Activated CD4-positive, alpha-beta T cell treated with anti-CD3 and anti-CD28 coated beads for 48 hours (primary cell): ENCODE measurements at regions not wholly inside any gene's neighbourhood (a gene's known extent, or its start where the extent isn't known, plus 50 kb on each side); places are given as distances from the start of the nearest gene placed in this dataset.
"Not testable (repeated sequence)": the region's sequence is repeated elsewhere in the genome, so short reads cannot be mapped to it uniquely, and the experiment has no call there.

Experiments
- DNase-seq: peaks from one replicate; pipeline ENCODE4 v3.0.0-alpha.2; 2020

GRCh38 chr1:70490153-70490552 is 79.1 kb downstream of the CTH start:
- DNase-seq, result no peak

- DNase-seq, result no peak
Measured at GRCh38 chr1:70495370-70495769, 84.3 kb downstream of the CTH start.

DNA sequence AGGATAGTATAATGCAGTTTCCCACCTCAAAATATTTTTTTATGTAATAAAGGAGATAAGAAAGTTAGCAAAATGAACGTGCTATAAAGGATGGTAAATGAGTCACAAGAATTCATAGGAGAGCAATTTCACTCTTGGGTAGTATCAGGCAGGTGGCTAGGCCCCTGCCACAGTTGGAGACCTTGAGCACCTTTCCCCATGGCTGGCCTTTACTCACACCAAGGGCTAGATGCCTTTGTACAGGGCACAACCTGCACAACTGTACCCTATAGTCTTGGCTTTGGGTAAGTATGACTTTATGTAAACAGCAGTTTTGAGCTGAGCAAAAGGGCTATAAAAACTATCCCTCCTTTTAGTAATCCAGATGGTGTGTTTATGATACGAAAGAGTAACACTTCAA is 85.1 kb downstream of the CTH start:
- no peak for DNase-seq

DNA sequence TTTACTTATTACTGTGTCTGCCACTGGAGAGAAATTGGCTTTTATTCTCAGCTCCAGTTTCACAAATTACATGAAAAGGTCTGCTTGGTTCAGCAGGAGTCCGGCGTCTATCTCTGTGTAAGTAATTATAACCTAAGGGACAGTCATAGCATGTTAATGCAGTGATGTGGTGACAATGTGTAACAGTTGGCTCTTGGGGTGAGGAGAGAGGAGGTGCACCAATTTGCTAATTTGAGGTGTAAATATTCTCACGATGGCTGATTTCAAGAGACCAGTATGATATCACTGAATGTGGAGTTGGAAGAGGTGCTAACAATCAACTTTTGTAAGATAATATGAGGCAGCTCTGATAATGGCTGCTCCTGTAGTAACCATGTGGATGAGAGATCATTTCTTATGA is 86.1 kb downstream of the CTH start:
- no peak for DNase-seq

DNA sequence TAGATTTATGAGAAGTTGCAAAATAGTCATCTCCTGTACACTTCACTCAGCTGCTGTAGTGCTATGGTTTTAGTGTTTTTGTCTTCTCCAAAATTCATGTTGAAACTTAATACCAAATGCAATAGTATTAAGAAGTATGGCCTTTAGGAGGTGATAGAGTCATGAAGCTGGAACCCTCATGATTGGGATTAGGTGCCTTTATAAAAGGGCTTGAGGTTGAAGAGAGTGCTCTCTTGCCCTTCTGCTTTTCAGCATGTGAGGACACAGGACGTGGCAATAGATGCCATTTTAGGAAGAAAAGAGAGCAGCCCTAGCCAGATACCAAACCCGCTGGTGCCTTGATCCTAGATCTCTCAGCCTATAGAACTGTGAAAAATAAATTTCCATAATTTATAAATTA is 87.6 kb downstream of the CTH start:
- DNase-seq, result no peak

DNA sequence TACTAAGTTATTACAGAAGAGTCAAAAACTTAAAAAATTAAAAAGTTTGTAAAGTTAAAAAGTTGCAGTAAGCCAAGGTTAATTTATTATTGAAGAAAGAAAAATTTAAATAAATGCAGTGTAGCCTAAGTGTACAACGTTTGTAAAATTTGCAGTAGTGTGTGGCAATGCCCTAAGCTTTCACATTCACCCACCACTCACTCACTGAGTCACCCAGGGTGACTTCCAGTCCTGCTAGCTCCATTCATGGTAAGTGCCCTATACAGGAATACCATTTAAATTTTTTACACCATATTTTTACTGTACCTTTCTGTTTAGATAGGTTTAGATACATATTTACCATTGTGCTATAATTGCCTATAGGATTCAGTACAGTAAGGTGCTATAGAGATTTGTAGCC is 88.6 kb downstream of the CTH start:
- no peak for DNase-seq

DNA sequence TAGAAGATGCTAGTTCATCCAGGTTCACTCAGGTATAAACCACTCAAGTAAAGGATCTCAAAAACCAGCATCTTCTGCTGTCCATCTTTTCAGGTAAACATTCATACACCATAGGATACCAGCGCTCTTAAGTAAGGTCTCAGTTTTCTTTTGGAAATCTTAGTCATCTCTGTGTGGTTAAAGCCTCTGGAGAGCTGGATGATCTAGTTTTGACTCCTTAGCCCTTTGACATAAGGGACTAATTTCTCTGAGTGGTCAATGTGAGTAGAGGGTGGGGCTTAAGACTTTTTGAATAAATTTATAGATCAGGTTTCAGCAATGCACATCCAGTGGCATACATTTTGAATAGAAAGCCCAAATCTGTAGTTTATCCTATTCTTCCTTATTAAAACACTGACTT is 92.3 kb downstream of the CTH start:
- no peak for DNase-seq

DNA sequence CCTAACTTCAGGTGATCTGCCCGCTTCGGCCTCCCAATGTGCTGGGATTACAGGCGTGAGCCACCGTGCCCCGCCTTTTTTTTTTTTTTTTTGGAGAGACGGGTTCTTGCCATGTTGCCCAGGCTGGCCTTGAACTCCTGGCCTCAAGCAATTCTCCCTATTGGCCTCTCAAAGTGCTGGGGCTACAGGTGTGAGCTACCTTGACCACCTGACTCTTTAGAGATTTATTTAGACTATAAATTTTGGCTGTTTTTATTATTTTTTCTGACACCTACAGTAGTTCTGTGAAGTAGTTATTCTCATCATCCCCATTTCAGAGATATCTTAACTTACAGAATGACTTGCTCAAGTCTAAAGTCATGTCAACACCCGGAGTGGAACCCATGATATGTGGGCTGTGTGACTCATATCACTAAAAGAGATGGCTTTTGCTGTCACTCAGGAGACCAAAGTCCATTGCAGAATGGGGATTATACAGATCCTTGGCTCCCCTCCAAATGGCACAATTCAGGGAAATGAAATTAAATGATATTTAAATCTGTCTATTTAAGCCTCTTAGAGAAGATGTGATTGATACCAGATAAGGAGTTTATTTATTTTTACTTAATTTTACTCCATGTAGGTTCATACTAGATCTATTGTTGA is 93.2 kb downstream of the CTH start:
- peak; percentile 30 for DNase-seq

DNA sequence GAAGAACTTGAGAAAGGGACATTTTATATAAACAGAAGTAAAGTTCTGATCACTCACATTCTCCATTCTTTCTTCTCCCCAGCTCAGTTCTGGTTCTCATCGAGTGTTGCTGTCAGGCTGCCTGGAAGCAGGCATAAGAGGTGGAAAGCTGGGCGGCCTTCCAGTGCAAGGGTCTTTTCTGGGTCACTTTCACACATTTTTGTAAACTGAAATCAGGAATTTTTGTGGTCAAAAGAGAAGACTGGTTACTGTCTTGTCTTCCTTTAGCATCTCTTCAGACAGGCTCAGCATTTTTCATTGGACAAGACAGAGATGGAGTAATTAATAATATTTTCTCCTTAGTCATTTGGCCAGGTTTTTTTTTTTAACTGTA is 93.7 kb downstream of the CTH start:
- no peak for DNase-seq

DNA sequence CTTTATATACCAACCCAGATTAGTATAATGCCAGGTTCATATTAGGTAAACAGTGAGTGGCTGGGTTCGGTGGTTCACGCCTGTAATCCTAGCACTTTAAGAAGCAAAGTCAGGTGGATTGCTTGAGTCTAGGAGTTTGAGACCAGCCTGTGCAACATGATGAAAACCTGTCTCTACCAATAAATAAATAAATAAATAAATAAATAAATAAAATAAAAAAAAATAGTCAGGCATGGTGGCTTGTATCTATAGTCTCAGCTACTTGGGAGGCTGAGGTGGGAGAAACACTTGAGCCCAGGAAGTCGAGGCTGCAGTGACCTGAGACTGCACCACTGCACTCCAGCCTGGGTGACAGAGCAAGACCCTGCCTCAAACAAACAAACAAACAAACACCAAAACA is 96.9 kb downstream of the CTH start:
- DNase-seq, result not testable (repeated sequence)

- DNase-seq, result no peak
Measured at GRCh38 chr1:70509996-70510876, 99.2 kb downstream of the CTH start.

- no peak for DNase-seq
Measured at GRCh38 chr1:70517444-70517843, 106.4 kb downstream of the CTH start.

GRCh38 chr1:70518106-70518505 is 107.0 kb downstream of the CTH start:
- no peak for DNase-seq

- DNase-seq, result no peak
Measured at GRCh38 chr1:70528590-70529333, 117.7 kb downstream of the CTH start.

DNA sequence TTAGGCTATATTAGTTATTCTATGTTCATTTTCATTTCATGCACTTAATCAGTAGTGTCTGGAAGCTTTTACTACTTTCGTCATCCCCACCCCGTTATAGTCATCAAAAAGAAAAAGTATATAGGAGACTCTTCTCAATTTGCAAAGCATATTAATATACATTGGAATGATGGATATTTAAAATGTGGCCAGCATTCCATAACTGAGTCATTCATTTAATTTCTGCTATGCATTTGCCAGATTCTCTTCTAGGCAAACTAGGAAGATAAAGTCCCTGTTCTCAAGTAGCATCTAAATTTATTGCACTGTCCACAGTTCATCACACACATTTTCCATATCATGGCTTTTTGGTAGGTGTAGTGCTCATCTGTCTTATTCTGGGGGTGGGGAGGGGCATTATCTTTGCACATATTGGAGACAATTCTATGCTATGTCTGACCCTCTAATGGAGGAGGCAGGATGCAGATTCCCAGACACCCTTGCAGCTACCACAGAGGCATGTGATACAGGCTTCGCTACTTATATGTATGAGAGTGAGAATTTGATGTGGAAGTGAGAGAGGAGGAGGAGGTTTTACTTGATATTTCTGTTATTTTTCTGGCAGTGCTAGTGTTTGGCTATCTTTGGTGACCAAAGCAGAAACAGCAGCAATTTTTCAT is 125.8 kb downstream of the CTH start:
- no peak for DNase-seq

DNA sequence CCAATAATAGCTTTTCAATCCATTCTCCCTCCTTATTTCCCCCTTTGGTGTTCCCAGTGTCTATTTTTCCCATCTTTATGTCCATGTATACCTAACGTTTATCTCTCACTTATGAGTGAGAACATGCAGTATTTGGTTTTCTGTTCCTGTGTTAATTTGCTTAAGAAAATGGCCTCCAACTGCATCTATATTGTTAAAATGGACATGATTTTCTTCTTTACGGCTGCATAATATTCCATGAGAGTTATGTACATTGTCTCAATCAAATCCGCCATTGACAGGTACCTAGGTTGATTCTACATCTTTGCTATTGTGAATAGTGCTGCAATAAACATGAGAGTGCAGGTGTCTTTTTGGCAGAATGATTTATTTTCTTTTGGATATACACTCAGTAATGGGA is 126.7 kb downstream of the CTH start:
- DNase-seq, result no peak

DNA sequence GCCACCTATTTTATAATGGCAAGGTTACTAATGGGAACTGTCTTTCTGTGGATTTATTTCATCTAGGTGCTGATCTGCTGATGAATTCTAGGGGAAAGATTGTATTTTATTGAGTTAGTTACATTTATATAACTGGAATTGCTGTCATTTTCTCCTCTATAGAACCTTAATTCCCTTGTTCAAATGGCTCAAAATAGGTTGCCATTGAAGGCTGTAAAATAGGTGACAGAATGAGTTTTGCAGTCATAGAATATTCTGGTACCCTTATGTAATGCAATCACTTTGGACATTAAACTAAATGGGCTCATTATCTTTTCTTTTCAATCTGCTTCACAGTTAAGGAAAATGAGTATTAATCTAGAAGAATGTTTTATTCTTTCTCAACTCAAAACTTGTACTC is 131.0 kb downstream of the CTH start:
- DNase-seq, result no peak

DNA sequence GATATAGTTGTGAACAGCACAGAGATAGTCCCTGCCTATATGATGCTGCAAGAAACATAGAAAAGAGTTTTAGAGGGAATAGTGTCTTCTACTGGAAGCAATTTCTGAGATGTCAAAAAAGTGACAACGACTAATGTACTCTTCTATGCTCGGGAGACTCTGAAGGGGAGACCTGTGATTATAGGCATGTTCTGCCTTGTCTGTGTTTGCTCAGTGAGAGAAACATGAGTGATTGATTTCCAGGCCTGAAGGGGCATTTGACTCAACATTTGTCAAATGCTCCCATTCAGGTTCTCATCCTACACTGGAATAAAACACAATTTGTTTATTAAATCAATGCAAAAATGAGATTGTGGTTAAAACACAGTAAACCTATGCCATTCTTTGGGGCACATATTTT is 131.8 kb downstream of the CTH start:
- DNase-seq, result no peak

DNA sequence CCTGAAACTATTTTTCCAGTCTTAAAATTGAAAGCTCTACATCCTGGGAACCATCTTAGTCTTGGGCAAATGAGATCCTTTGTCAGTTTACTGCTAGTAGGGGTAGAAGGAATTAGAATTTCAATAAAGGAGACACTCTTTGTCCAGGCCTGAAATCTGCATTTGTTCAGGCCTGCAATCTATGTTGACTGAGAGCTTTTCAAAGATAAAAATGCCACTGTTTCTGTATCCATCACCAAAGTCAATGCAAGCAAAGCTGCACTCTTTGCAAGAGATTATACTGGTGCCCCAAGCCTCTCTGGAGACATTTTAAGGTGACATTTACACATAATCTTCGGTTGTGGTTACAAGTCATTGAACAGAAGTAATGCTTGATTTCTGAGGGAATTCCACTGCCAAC is 135.7 kb downstream of the CTH start:
- no peak for DNase-seq

GRCh38 chr1:70552662-70553566 is 141.8 kb downstream of the CTH start:
- no peak for DNase-seq

DNA sequence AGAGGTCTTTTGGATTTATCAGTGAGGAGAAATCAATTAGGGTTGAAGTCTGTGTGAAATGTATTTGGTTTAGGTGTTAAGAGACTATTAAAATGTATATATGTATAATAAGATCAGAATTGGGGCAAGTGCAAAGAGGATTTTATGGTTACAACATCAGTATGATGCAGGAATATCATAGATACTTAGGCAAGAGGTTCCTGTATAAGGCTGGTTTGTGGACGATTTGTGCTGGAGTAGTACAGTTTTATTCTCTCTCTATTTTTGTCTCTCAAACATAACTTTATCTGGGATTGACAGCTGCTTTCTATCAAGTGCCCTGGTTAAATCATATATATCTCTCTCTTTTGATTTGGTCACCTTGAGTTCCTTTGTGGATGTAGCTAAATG is 142.5 kb downstream of the CTH start:
- DNase-seq, result no peak

GRCh38 chr1:70554341-70554740 is 143.3 kb downstream of the CTH start:
- DNase-seq, result no peak
